GM12878 (cell line): ENCODE measurements at regions not wholly inside any gene's neighbourhood (a gene's known extent, or its start where the extent isn't known, plus 50 kb on each side); places are given as distances from the start of the nearest gene placed in this dataset.
A peak's percentile ranks its signal among the peaks of the same experiment; 100 is the strongest.
"Not testable (repeated sequence)": the region's sequence is repeated elsewhere in the genome, so short reads cannot be mapped to it uniquely, and the experiment has no call there.

Source experiments
- ATAC-seq: fragments of 200-7000 bp; cut with Tn5 transposase; 3 replicates; pipeline ENCODE4 v1.9.1; 2020; ENCODE audit warnings: mild to moderate bottlenecking, moderate library complexity
- BruUV-seq: library from RNA; stranded (reverse); fragments of 400-500 nt; replicated peaks from 2 replicates; lab custom pipeline; 2021; lab: Mats Ljungman, UMichigan
- CTCF ChIA-PET: fragments of 300-600 bp; sonication (Branson Sonifier 250); formaldehyde crosslinking; extraction: SDS; loops from one replicate; lab custom pipeline; 2021; ENCODE audit warnings: inconsistent platforms; lab: Yijun Ruan, JAX
- POLR2A ChIA-PET: fragments of 350-600 bp; formaldehyde crosslinking; extraction: SDS; loops from one replicate; lab custom pipeline; 2021; ENCODE audit warnings: inconsistent platforms; lab: Charles Lee
- RAD21 ChIA-PET: fragments of 300-600 bp; sonication (Branson Sonifier 250); formaldehyde crosslinking; loops from one replicate; lab custom pipeline; 2023; ENCODE audit warnings: antibody characterized with exemption; ENCODE audit not compliant: unreplicated experiment; lab: Charles Lee
- SMC1A ChIA-PET: fragments of 300-600 bp; sonication (Branson Sonifier 250); formaldehyde crosslinking; loops from one replicate; lab custom pipeline; 2023; ENCODE audit not compliant: unreplicated experiment, uncharacterized antibody; lab: Charles Lee
- DNase-seq: peaks from one replicate; pipeline ENCODE4 v3.0.0-alpha.2; 2011; ENCODE audit warnings: low read depth, low spot score
- FAIRE-seq: peaks from 3 replicates; lab custom pipeline; 2011; peaks lifted over from hg19 to GRCh38; lab: Jason Lieb, UNC
- H2AFZ ChIP-seq: 2 replicates; pipeline ENCODE4 v1.6.0; 2011; ENCODE audit warnings: low read depth, low read length, control low read depth; ENCODE audit not compliant: control insufficient read depth
- H3K27ac ChIP-seq: 2 replicates; pipeline ENCODE4 v1.5.1; 2011; ENCODE audit warnings: control low read depth; ENCODE audit not compliant: control insufficient read depth, insufficient read depth
- H3K27me3 ChIP-seq, 2 experiments: replicated peaks in 1 of 2; 2 replicates each; pipeline versions ENCODE4 v1.6.0 to v1.6.1; 2011; ENCODE audit warnings: low read length in 1 of 2; ENCODE audit not compliant: control insufficient read depth in 2 of 2, insufficient read depth in 2 of 2
- H3K36me3 ChIP-seq, 2 experiments: 2 replicates each; pipeline ENCODE4 v1.5.1; 2011; ENCODE audit warnings: low read length in 1 of 2; ENCODE audit not compliant: control insufficient read depth in 2 of 2, insufficient read depth in 2 of 2
- H3K4me1 ChIP-seq: 2 replicates; pipeline ENCODE4 v1.6.1; 2011; ENCODE audit warnings: mild to moderate bottlenecking, low read length, moderate library complexity, mixed read lengths; ENCODE audit not compliant: control insufficient read depth, insufficient read depth
- H3K4me2 ChIP-seq: 2 replicates; pipeline ENCODE4 v1.6.0; 2011; ENCODE audit warnings: control low read depth; ENCODE audit not compliant: control insufficient read depth, insufficient read depth
- H3K4me3 ChIP-seq: fragments of 200-600 bp; sonication (generic); 2 replicates; pipeline ENCODE4 v1.5.1; 2016
- H3K79me2 ChIP-seq: 2 replicates; pipeline ENCODE4 v1.6.0; 2011; ENCODE audit warnings: low read length; ENCODE audit not compliant: control insufficient read depth, insufficient read depth
- H3K9ac ChIP-seq: 2 replicates; pipeline ENCODE4 v1.8.0; 2011; ENCODE audit warnings: low read length, control low read depth, mixed read lengths; ENCODE audit not compliant: control insufficient read depth, insufficient read depth
- H3K9me3 ChIP-seq: replicated peaks from 3 replicates; pipeline ENCODE4 v1.5.1; 2011; ENCODE audit warnings: mild to moderate bottlenecking, low read length; ENCODE audit not compliant: control insufficient read depth, insufficient read depth
- H4K20me1 ChIP-seq: 2 replicates; pipeline ENCODE4 v1.6.0; 2011; ENCODE audit not compliant: control insufficient read depth, insufficient read depth
- ASH2L ChIP-seq: fragments of 300-600, 200-600 bp; sonication (generic); IDR thresholded peaks from 2 replicates; pipeline ENCODE4 v1.6.1; 2017; ENCODE audit warnings: low read depth, mild to moderate bottlenecking, borderline replicate concordance
- CEBPZ ChIP-seq: fragments of 150-350 bp; IDR thresholded peaks from 2 replicates; pipeline ENCODE4 v1.6.1; 2016; ENCODE audit warnings: low read depth, low read length
- RUNX3 ChIP-seq: IDR thresholded peaks from 2 replicates; pipeline ENCODE4 v1.6.1; 2012; ENCODE audit warnings: low read length, inconsistent platforms
- WGBS: methylation state at CpG from one replicate; pipeline ENCODE4 v1.1.6; 2016; ENCODE audit warnings: low lambda C conversion rate; ENCODE audit not compliant: insufficient replicate concordance, insufficient coverage; ENCODE audit errors: missing lambda C conversion rate; 5-methylcytosine and 5-hydroxymethylcytosine counted together
- in situ Hi-C: fragments of 300-500 bp; cut with MboI; formaldehyde crosslinking; loops from 9 replicates; pipeline ENCODE4 v1.14.3; 2018; ENCODE audit warnings: mixed read lengths
- intact Hi-C: fragments of 100-400 bp; cut with micrococcal nuclease; formaldehyde crosslinking; loops from one replicate; pipeline ENCODE4 v1.14.2; 2022; ENCODE audit not compliant: unreplicated experiment
- TF ChIP-seq, protein P1 (sequence below): IDR thresholded peaks from 2 replicates; pipeline ENCODE4 v1.6.1; 2012; ENCODE audit warnings: improper control_type of control experiment, low read depth, low read length; ENCODE audit not compliant: insufficient replicate concordance
- TF ChIP-seq, protein P2 (sequence below): IDR thresholded peaks from 2 replicates; pipeline ENCODE4 v1.6.1; 2011; ENCODE audit warnings: borderline replicate concordance, low read depth, mild to moderate bottlenecking, moderate library complexity, low read length; ENCODE audit not compliant: insufficient read depth, poor library complexity, severe bottlenecking

DNA sequence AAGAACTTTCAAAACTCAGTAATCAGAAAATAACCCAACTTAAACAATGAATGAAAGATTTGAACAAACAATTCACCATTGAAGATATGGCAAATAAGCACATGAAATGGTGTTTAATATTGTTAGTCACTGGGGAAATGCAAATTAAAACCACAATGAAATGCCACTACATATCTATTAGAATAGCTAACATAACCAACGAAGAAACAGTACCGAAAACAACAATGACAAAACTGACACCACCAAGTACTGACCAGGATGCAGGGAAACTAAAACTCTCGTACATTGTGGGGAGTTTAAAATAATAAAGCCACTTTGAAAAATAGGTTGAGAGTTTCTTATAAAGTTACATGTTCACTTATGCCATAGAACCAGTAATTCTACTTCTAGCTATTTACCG is 69.1 kb downstream of the KBTBD8 start:
- H3K9ac ChIP-seq = no peak overlapping the region
- no peaks in the 10 kb centered on the region for H3K79me2 ChIP-seq
- H3K27me3 ChIP-seq = no peaks in the 10 kb centered on the region
- no peak overlapping the region for H3K27ac ChIP-seq
- H3K9me3 ChIP-seq = no peaks in the 10 kb centered on the region
- CTCF ChIA-PET = interaction anchor here (0.8 to 1.6 kb wide), 2 partner anchors 9 to 77 kb away, joined by 3 to 4 read pairs; no protein-coding TSS in a partner anchor
- no peaks in the 10 kb centered on the region for H3K4me1 ChIP-seq
- intact Hi-C loops (no loop called here), in situ Hi-C loops (no loop called here)
- H3K4me3 ChIP-seq = no peak overlapping the region
- no peaks in the 10 kb centered on the region for H3K36me3 ChIP-seq
- FAIRE-seq (no peak), DNase-seq (no peak), ATAC-seq (peak; percentile 90)
- H4K20me1 ChIP-seq = no peaks in the 10 kb centered on the region
- TF ChIP-seq, protein P1, sequence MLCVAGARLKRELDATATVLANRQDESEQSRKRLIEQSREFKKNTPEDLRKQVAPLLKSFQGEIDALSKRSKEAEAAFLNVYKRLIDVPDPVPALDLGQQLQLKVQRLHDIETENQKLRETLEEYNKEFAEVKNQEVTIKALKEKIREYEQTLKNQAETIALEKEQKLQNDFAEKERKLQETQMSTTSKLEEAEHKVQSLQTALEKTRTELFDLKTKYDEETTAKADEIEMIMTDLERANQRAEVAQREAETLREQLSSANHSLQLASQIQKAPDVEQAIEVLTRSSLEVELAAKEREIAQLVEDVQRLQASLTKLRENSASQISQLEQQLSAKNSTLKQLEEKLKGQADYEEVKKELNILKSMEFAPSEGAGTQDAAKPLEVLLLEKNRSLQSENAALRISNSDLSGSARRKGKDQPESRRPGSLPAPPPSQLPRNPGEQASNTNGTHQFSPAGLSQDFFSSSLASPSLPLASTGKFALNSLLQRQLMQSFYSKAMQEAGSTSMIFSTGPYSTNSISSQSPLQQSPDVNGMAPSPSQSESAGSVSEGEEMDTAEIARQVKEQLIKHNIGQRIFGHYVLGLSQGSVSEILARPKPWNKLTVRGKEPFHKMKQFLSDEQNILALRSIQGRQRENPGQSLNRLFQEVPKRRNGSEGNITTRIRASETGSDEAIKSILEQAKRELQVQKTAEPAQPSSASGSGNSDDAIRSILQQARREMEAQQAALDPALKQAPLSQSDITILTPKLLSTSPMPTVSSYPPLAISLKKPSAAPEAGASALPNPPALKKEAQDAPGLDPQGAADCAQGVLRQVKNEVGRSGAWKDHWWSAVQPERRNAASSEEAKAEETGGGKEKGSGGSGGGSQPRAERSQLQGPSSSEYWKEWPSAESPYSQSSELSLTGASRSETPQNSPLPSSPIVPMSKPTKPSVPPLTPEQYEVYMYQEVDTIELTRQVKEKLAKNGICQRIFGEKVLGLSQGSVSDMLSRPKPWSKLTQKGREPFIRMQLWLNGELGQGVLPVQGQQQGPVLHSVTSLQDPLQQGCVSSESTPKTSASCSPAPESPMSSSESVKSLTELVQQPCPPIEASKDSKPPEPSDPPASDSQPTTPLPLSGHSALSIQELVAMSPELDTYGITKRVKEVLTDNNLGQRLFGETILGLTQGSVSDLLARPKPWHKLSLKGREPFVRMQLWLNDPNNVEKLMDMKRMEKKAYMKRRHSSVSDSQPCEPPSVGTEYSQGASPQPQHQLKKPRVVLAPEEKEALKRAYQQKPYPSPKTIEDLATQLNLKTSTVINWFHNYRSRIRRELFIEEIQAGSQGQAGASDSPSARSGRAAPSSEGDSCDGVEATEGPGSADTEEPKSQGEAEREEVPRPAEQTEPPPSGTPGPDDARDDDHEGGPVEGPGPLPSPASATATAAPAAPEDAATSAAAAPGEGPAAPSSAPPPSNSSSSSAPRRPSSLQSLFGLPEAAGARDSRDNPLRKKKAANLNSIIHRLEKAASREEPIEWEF = no peak
- TF ChIP-seq CEBPZ (no peak), ASH2L (no peak), RUNX3 (peak; percentile 14; the same call in 1 of the 2 replicates)
- TF ChIP-seq, protein P2, sequence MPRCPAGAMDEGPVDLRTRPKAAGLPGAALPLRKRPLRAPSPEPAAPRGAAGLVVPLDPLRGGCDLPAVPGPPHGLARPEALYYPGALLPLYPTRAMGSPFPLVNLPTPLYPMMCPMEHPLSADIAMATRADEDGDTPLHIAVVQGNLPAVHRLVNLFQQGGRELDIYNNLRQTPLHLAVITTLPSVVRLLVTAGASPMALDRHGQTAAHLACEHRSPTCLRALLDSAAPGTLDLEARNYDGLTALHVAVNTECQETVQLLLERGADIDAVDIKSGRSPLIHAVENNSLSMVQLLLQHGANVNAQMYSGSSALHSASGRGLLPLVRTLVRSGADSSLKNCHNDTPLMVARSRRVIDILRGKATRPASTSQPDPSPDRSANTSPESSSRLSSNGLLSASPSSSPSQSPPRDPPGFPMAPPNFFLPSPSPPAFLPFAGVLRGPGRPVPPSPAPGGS = no peak
- RAD21 ChIA-PET = no interaction called here
- no TSS peak for BruUV-seq
- SMC1A ChIA-PET = interaction anchor here (0.5 to 1.2 kb wide), 3 partner anchors 11 to 1500 kb away, joined by 3 read pairs; no protein-coding TSS in a partner anchor
- POLR2A ChIA-PET = no interaction called here
- 6% methylated on average over 4 of the region's 4 CpGs for WGBS
- no peak overlapping the region; the same call in 1 of the 2 replicates for H2AFZ ChIP-seq
- no peak overlapping the region for H3K4me2 ChIP-seq

GRCh38 chr3:67072640-67073039 is 74.5 kb downstream of the KBTBD8 start:
- RAD21 ChIA-PET, ATAC-seq: not testable (repeated sequence)
- 74% methylated on average over 2 of the region's 2 CpGs for WGBS

More at GRCh38 chr3:67072640-67073039, 74.5 kb downstream of the KBTBD8 start:
- H3K9ac ChIP-seq, in situ Hi-C loops, H3K4me1 ChIP-seq, H2AFZ ChIP-seq, H3K9me3 ChIP-seq, H3K4me3 ChIP-seq, BruUV-seq, DNase-seq, FAIRE-seq, H3K27ac ChIP-seq, H3K79me2 ChIP-seq, H3K4me2 ChIP-seq, intact Hi-C loops, H4K20me1 ChIP-seq, H3K36me3 ChIP-seq, H3K27me3 ChIP-seq: not testable (repeated sequence)
- POLR2A ChIA-PET = interaction anchor here (0.5 to 0.8 kb wide), 2 partner anchors 15 to 105 kb away, joined by 3 read pairs; no protein-coding TSS in a partner anchor
- CTCF ChIA-PET = interaction anchor here (1.1 kb wide), 1 partner anchor 41 kb away, joined by 3 read pairs; no protein-coding TSS in a partner anchor
- SMC1A ChIA-PET = interaction anchor here (1.0 kb wide), 1 partner anchor 65 kb away, joined by 3 read pairs; no protein-coding TSS in a partner anchor
